CD4-positive, CD25-positive, alpha-beta regulatory T cell (primary cell): ENCODE measurements at regions not wholly inside any gene's neighbourhood (a gene's known extent, or its start where the extent isn't known, plus 50 kb on each side); places are given as distances from the start of the nearest gene placed in this dataset.

ENCODE experiments used
- ATAC-seq, 2 donors: fragments of 150-1000 bp; cut with Tn5 transposase; one replicate each; pipeline ENCODE4 v1.10.0; 2021; ENCODE audit warnings: low read depth in 2 of 2, moderate number of reproducible peaks in 2 of 2, moderate library complexity in 1 of 2
- DNase-seq, 3 donors: peaks; one replicate each; pipeline versions ENCODE4 v3.0.0 to v3.0.0-alpha.2; 2012 to 2022; ENCODE audit warnings: mixed read lengths in 1 of 3
- H3K27ac ChIP-seq: one replicate; pipeline ENCODE4 v1.7.0; 2013; ENCODE audit warnings: mild to moderate bottlenecking, low read length; ENCODE audit not compliant: insufficient read depth, poor library complexity, severe bottlenecking
- H3K27me3 ChIP-seq: one replicate; pipeline ENCODE4 v1.7.0; 2013; ENCODE audit warnings: low read length; ENCODE audit not compliant: control insufficient read depth, insufficient read depth
- H3K36me3 ChIP-seq: one replicate; pipeline ENCODE4 v1.7.0; 2013; ENCODE audit warnings: mild to moderate bottlenecking, low read length, moderate library complexity; ENCODE audit not compliant: control insufficient read depth, insufficient read depth
- H3K4me1 ChIP-seq: 2 replicates; pipeline ENCODE4 v1.7.0; 2013; ENCODE audit warnings: mild to moderate bottlenecking, low read length; ENCODE audit not compliant: insufficient read depth, control insufficient read depth, poor library complexity, severe bottlenecking
- H3K4me3 ChIP-seq: one replicate; pipeline ENCODE4 v1.7.0; 2013; ENCODE audit warnings: low read depth, mild to moderate bottlenecking, low read length, moderate library complexity
- H3K9me3 ChIP-seq, 2 experiments: 1 replicate in 1 of 2; 2 replicates in 1 of 2; pipeline ENCODE4 v1.7.0; 2013; ENCODE audit warnings: low read length in 2 of 2, mild to moderate bottlenecking in 1 of 2, moderate library complexity in 1 of 2; ENCODE audit not compliant: control insufficient read depth in 2 of 2
- H3K27ac Mint-ChIP-seq, 3 donors: one replicate each; pipeline ENCODE4 v1.8.0; 2020 to 2022; ENCODE audit warnings: mild to moderate bottlenecking in 3 of 3, mixed read lengths in 3 of 3, moderate library complexity in 2 of 3
- H3K27me3 Mint-ChIP-seq: one replicate; pipeline ENCODE4 v1.8.0; 2022; ENCODE audit warnings: mild to moderate bottlenecking, mixed read lengths
- H3K36me3 Mint-ChIP-seq: one replicate; pipeline ENCODE4 v1.8.0; 2020; ENCODE audit warnings: mixed read lengths
- H3K4me1 Mint-ChIP-seq, 4 donors: one replicate each; pipeline ENCODE4 v1.8.0; 2020 to 2022; ENCODE audit warnings: mixed read lengths in 4 of 4, mild to moderate bottlenecking in 1 of 4
- H3K4me3 Mint-ChIP-seq, 4 donors: one replicate each; pipeline ENCODE4 v1.8.0; 2020 to 2022; ENCODE audit warnings: mild to moderate bottlenecking in 4 of 4, mixed read lengths in 4 of 4, moderate library complexity in 3 of 4
- H3K9me3 Mint-ChIP-seq, 7 donors: one replicate each; pipeline ENCODE4 v1.8.0; 2020 to 2022; ENCODE audit warnings: mixed read lengths in 7 of 7, mild to moderate bottlenecking in 3 of 7, moderate library complexity in 2 of 7

- H3K9me3 Mint-ChIP-seq, result peaks cover 0 to 4% (median 0%) of the 10 kb centered on the region in 7 donors
- Histone ChIP-seq H3K4me1 (no peaks in the 10 kb centered on the region), H3K36me3 (no peaks in the 10 kb centered on the region), H3K9me3 (no peaks in the 10 kb centered on the region), H3K27me3 (no peaks in the 10 kb centered on the region), H3K27ac (no peak overlapping the region), H3K4me3 (no peak overlapping the region)
- H3K27me3 Mint-ChIP-seq, result no peaks in the 10 kb centered on the region
- H3K4me1 Mint-ChIP-seq, result peaks cover 0 to 4% (median 2%) of the 10 kb centered on the region in 4 donors
- no peak overlapping the region for H3K4me3 Mint-ChIP-seq
- H3K36me3 Mint-ChIP-seq, result no peaks in the 10 kb centered on the region
- no peak for DNase-seq
- ATAC-seq, result no peak
- peak overlapping the region in 1 of 3 donors; percentile 74 for H3K27ac Mint-ChIP-seq
These were observed 142.1 kb upstream of the IVNS1ABP start for GRCh38 chr1:185459141-185459540.

- no peak overlapping the region for H3K4me3 Mint-ChIP-seq
- no peaks in the 10 kb centered on the region for H3K36me3 Mint-ChIP-seq
- H3K4me3 ChIP-seq, result no peak overlapping the region
- no peaks in the 10 kb centered on the region for H3K27me3 ChIP-seq
- DNase-seq, result no peak
- no peaks in the 10 kb centered on the region for H3K4me1 ChIP-seq
- H3K36me3 ChIP-seq, result no peaks in the 10 kb centered on the region
- peaks cover 0 to 4% (median 2%) of the 10 kb centered on the region in 4 donors for H3K4me1 Mint-ChIP-seq
- H3K27ac ChIP-seq, result no peak overlapping the region
- no peak overlapping the region for H3K27ac Mint-ChIP-seq
- H3K9me3 ChIP-seq, result no peaks in the 10 kb centered on the region
- ATAC-seq, result no peak
- H3K9me3 Mint-ChIP-seq, result peaks cover 0 to 4% (median 0%) of the 10 kb centered on the region in 7 donors
- H3K27me3 Mint-ChIP-seq, result no peaks in the 10 kb centered on the region
These were observed 141.6 kb upstream of the IVNS1ABP start for GRCh38 chr1:185458670-185459069.

GRCh38 chr1:185453496-185454192 is 136.6 kb upstream of the IVNS1ABP start:
- Histone ChIP-seq H3K9me3 (no peaks in the 10 kb centered on the region), H3K4me3 (no peak overlapping the region), H3K27ac (no peak overlapping the region), H3K27me3 (no peaks in the 10 kb centered on the region), H3K4me1 (no peaks in the 10 kb centered on the region), H3K36me3 (no peaks in the 10 kb centered on the region)
- Mint-ChIP-seq H3K27me3 (peaks cover 5% of the 10 kb centered on the region), H3K4me3 (no peak overlapping the region), H3K36me3 (no peaks in the 10 kb centered on the region), H3K4me1 (no peaks in the 10 kb centered on the region), H3K9me3 (peaks cover 0 to 2% (median 0%) of the 10 kb centered on the region in 7 donors), H3K27ac (no peak overlapping the region)
- DNase-seq, result no peak
- ATAC-seq, result no peak

- Mint-ChIP-seq H3K27ac (peak overlapping the region in 1 of 3 donors; percentile 53), H3K36me3 (no peaks in the 10 kb centered on the region)
These were observed 133.9 kb upstream of the IVNS1ABP start for GRCh38 chr1:185450917-185451316.

DNA sequence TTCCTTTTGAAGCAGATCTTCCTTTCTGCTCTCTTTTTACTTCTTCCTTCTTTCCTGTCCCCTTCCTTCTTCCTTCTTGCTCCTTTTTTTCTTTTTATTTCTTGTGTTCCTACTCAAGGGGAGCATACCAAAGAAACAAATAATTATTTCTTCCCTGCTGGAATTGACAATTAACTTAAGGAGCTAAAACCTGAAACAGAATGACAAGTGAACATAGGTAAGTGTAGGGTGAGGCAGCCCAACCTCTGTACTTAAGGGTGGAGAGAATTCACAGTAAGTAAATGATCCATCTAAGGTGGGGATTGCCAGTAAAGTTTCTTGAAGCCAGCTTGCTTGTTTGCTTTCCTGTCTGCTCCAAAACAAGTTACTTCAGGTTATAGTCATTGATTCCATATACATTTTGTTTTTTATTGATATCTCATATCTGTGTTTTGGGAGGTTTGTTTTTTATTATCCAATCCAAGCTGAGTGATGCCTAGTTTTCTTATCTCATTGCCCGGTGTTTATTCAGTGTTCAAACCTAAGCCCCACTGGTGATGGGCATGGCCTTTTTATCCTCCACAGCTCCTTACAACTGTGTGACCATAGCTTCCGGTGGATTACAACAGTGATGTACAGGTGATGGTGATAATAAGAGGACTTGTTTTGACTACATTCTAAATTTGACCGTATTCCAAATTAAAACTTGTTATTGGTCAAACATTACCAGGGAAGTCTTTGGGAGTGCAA is 133.2 kb upstream of the IVNS1ABP start:
- Mint-ChIP-seq H3K27ac (peak overlapping the region in 1 of 3 donors; percentile 27), H3K9me3 (peaks cover 0 to 2% (median 0%) of the 10 kb centered on the region in 7 donors), H3K4me3 (no peak overlapping the region), H3K4me1 (no peaks in the 10 kb centered on the region), H3K27me3 (peaks cover 5% of the 10 kb centered on the region), H3K36me3 (no peaks in the 10 kb centered on the region)
- Histone ChIP-seq H3K36me3 (no peaks in the 10 kb centered on the region), H3K9me3 (no peaks in the 10 kb centered on the region), H3K27me3 (no peaks in the 10 kb centered on the region), H3K27ac (no peak overlapping the region), H3K4me1 (no peaks in the 10 kb centered on the region), H3K4me3 (no peak overlapping the region)
- ATAC-seq, result no peak
- no peak for DNase-seq

More at GRCh38 chr1:185450917-185451316, 133.9 kb upstream of the IVNS1ABP start:
- Mint-ChIP-seq H3K4me1 (no peaks in the 10 kb centered on the region), H3K9me3 (peaks cover 0 to 2% (median 0%) of the 10 kb centered on the region in 7 donors), H3K4me3 (no peak overlapping the region), H3K27me3 (peaks cover 5% of the 10 kb centered on the region)
- Histone ChIP-seq H3K27ac (no peak overlapping the region), H3K36me3 (no peaks in the 10 kb centered on the region), H3K27me3 (no peaks in the 10 kb centered on the region), H3K4me1 (no peaks in the 10 kb centered on the region), H3K9me3 (no peaks in the 10 kb centered on the region), H3K4me3 (no peak overlapping the region)
- ATAC-seq (no peak), DNase-seq (no peak)

DNA sequence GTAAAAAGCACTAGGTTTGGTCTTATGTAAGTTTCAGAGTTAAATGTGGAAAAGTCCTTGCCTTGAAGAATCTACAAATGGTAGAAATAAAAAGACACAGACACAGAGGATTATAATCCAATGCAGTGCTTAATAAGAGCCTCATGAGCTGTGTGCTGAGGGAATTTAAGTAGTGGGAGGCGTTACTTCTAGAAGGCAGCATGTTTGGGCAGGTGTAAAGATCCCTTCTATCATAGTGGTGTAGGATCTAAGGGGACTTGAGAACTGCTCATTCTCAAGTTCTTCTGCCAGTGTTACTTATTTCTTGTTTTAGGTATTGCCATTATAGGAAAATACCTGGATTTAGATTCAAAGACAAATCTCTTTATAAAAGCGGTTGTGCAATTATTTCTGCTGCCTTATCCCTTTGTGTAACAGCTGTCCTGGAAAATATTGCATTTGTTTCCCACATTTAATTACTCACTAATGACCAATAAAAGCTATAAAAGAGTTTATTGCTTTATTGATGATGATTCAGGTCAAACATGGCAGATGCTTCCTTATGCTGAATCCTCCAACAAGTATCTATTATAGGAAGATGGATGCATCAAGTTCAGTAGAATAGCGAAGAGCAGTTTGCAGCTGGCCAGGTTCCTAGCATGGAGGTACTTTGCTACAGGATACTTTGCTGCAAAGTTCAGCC is 132.5 kb upstream of the IVNS1ABP start:
- peak overlapping the region in 1 of 3 donors; percentile 27 for H3K27ac Mint-ChIP-seq
- DNase-seq, result no peak
- no peaks in the 10 kb centered on the region for H3K4me1 Mint-ChIP-seq
- H3K4me1 ChIP-seq, result no peaks in the 10 kb centered on the region
- no peaks in the 10 kb centered on the region for H3K36me3 Mint-ChIP-seq
- no peak overlapping the region for H3K27ac ChIP-seq
- no peaks in the 10 kb centered on the region for H3K36me3 ChIP-seq
- ATAC-seq, result no peak
- H3K4me3 ChIP-seq, result no peak overlapping the region
- H3K4me3 Mint-ChIP-seq, result no peak overlapping the region
- H3K27me3 Mint-ChIP-seq, result peaks cover 5% of the 10 kb centered on the region
- H3K9me3 Mint-ChIP-seq, result peaks cover 0 to 2% (median 0%) of the 10 kb centered on the region in 7 donors
- H3K27me3 ChIP-seq, result no peaks in the 10 kb centered on the region
- no peaks in the 10 kb centered on the region for H3K9me3 ChIP-seq

GRCh38 chr1:185448591-185449186 is 131.6 kb upstream of the IVNS1ABP start:
- no peaks in the 10 kb centered on the region for H3K4me1 ChIP-seq
- Mint-ChIP-seq H3K4me1 (no peaks in the 10 kb centered on the region), H3K27ac (no peak overlapping the region), H3K36me3 (no peaks in the 10 kb centered on the region), H3K9me3 (peaks cover 0 to 2% (median 0%) of the 10 kb centered on the region in 7 donors), H3K4me3 (no peak overlapping the region), H3K27me3 (peaks cover 5% of the 10 kb centered on the region)
- no peak overlapping the region for H3K27ac ChIP-seq
- no peaks in the 10 kb centered on the region for H3K36me3 ChIP-seq
- ATAC-seq (no peak), DNase-seq (no peak)
- no peaks in the 10 kb centered on the region for H3K27me3 ChIP-seq
- no peak overlapping the region for H3K4me3 ChIP-seq
- H3K9me3 ChIP-seq, result no peaks in the 10 kb centered on the region
